ENCODE measurements at regions not wholly inside any gene's neighbourhood (a gene's known extent, or its start where the extent isn't known, plus 50 kb on each side); places are given as distances from the start of the nearest gene placed in this dataset.

GRCh38 chr5:74352256-74352655, 288.3 kb downstream of the ENC1 start:
- TF ChIP-seq REST (IDR thresholded peaks at IDR 0.05; ENCODE audit: low read depth) (no peak), FOXM1 (IDR thresholded peaks at IDR 0.05; ENCODE audit: borderline replicate concordance, low read depth) (no peak), EP300 (IDR thresholded peaks at IDR 0.05; ENCODE audit: borderline replicate concordance) (no peak), TEAD4 (IDR thresholded peaks at IDR 0.05) (no peak), CREB1 (IDR thresholded peaks at IDR 0.05; ENCODE audit: low read depth) (no peak), RAD21 (IDR thresholded peaks at IDR 0.05; ENCODE audit: low read depth) (no peak), EGR1 (IDR thresholded peaks at IDR 0.05) (no peak), TAF1 (IDR thresholded peaks at IDR 0.05; ENCODE audit: low read depth) (no peak), TCF12 (IDR thresholded peaks at IDR 0.05; ENCODE audit: low read depth) (no peak), YY1 (IDR thresholded peaks at IDR 0.05; ENCODE audit: low read depth) (no peak), ZBTB7A (IDR thresholded peaks at IDR 0.05; ENCODE audit: low read depth) (no peak), MAX (IDR thresholded peaks at IDR 0.05) (no peak)
